Lung (tissue), 11 donors: ENCODE measurements at regions not wholly inside any gene's neighbourhood (a gene's known extent, or its start where the extent isn't known, plus 50 kb on each side); places are given as distances from the start of the nearest gene placed in this dataset.

Source experiments
- ATAC-seq: fragments of 200-7000 bp; cut with Tn5 transposase; one replicate; pipeline ENCODE4 v1.9.1; 2020; ENCODE audit warnings: moderate number of reproducible peaks; ENCODE audit not compliant: insufficient read depth, low FRiP score
- DNase-seq, 3 donors: peaks; one replicate each; pipeline ENCODE4 v3.0.0-alpha.2; 2013 to 2017
- H3K27ac ChIP-seq, 2 donors: one replicate each; pipeline ENCODE4 v1.5.1; 2013; ENCODE audit warnings: mild to moderate bottlenecking in 2 of 2, moderate library complexity in 2 of 2, control low read depth in 1 of 2, inconsistent platforms in 1 of 2, low read depth in 1 of 2, low read length in 1 of 2
- H3K27me3 ChIP-seq, 3 donors: one replicate each; pipeline ENCODE4 v1.5.1; 2013; ENCODE audit warnings: low read length in 2 of 3; ENCODE audit not compliant: control insufficient read depth in 3 of 3, insufficient read depth in 3 of 3
- H3K36me3 ChIP-seq, 4 donors: one replicate each; pipeline ENCODE4 v1.5.1; 2013; ENCODE audit warnings: low read length in 4 of 4, mild to moderate bottlenecking in 1 of 4, moderate library complexity in 1 of 4; ENCODE audit not compliant: control insufficient read depth in 4 of 4, insufficient read depth in 4 of 4
- H3K4me1 ChIP-seq, 5 donors: one replicate each; pipeline ENCODE4 v1.5.1; 2013; ENCODE audit warnings: low read length in 5 of 5, mild to moderate bottlenecking in 2 of 5, moderate library complexity in 1 of 5; ENCODE audit not compliant: control insufficient read depth in 5 of 5, insufficient read depth in 5 of 5
- H3K4me3 ChIP-seq: one replicate; pipeline ENCODE4 v1.5.1; 2013; ENCODE audit warnings: mild to moderate bottlenecking, control low read depth, moderate library complexity
- H3K9ac ChIP-seq, 2 donors: one replicate each; pipeline ENCODE4 v1.5.1; 2013; ENCODE audit warnings: low read length in 2 of 2, control low read depth in 1 of 2; ENCODE audit not compliant: insufficient read depth in 1 of 2
- H3K9me3 ChIP-seq, 4 donors: one replicate each; pipeline ENCODE4 v1.5.1; 2013; ENCODE audit warnings: low read length in 3 of 4, mild to moderate bottlenecking in 1 of 4, moderate library complexity in 1 of 4; ENCODE audit not compliant: control insufficient read depth in 4 of 4, insufficient read depth in 3 of 4
- WGBS, 2 donors: extraction: QIAGEN DNeasy Blood & Tissue Kit; methylation state at CpG; one replicate each; pipeline ENCODE4 v1.1.7; 2013; 5-methylcytosine and 5-hydroxymethylcytosine counted together
- TF ChIP-seq, protein P1 (sequence below): IDR thresholded peaks from 2 replicates; pipeline ENCODE4 v1.5.1; 2012; ENCODE audit warnings: mild to moderate bottlenecking; ENCODE audit errors: control extremely low read depth, extremely low read depth
- donor health status: control.
- donor health status: control.
- donor health status: Bipolar disorder and iron deficiency.
- donor health status: healthy.
- donor health status: DM: yes; HTN: yes; CAD: no.

GRCh38 chr17:54015734-54016133, 193.0 kb downstream of the KIF2B start:
- no peak overlapping the region for H3K9ac ChIP-seq
- 90 to 91% methylated on average over 2 of the region's 2 CpGs for WGBS, 2 donors
- no peak overlapping the region for H3K27ac ChIP-seq
- TF ChIP-seq, protein P1, sequence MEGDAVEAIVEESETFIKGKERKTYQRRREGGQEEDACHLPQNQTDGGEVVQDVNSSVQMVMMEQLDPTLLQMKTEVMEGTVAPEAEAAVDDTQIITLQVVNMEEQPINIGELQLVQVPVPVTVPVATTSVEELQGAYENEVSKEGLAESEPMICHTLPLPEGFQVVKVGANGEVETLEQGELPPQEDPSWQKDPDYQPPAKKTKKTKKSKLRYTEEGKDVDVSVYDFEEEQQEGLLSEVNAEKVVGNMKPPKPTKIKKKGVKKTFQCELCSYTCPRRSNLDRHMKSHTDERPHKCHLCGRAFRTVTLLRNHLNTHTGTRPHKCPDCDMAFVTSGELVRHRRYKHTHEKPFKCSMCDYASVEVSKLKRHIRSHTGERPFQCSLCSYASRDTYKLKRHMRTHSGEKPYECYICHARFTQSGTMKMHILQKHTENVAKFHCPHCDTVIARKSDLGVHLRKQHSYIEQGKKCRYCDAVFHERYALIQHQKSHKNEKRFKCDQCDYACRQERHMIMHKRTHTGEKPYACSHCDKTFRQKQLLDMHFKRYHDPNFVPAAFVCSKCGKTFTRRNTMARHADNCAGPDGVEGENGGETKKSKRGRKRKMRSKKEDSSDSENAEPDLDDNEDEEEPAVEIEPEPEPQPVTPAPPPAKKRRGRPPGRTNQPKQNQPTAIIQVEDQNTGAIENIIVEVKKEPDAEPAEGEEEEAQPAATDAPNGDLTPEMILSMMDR = no peak
- no peaks in the 10 kb centered on the region for H3K9me3 ChIP-seq
- no peak for DNase-seq
- no peaks in the 10 kb centered on the region for H3K4me1 ChIP-seq
- no peak overlapping the region for H3K4me3 ChIP-seq
- H3K27me3 ChIP-seq = no peaks in the 10 kb centered on the region
- ATAC-seq = no peak
- H3K36me3 ChIP-seq = no peaks in the 10 kb centered on the region

- H3K27me3 ChIP-seq = no peaks in the 10 kb centered on the region
- no peaks in the 10 kb centered on the region for H3K4me1 ChIP-seq
- H3K27ac ChIP-seq = no peak overlapping the region
- DNase-seq = no peak
- H3K4me3 ChIP-seq = no peak overlapping the region
- TF ChIP-seq, protein P1 = no peak
- no peak overlapping the region for H3K9ac ChIP-seq
- no peak for ATAC-seq
- H3K36me3 ChIP-seq = no peaks in the 10 kb centered on the region
- WGBS, 2 donors = 97 to 100% methylated on average over 1 of the region's 1 CpG
- no peaks in the 10 kb centered on the region for H3K9me3 ChIP-seq
These were observed 198.7 kb downstream of the KIF2B start for GRCh38 chr17:54021418-54021817.

DNA sequence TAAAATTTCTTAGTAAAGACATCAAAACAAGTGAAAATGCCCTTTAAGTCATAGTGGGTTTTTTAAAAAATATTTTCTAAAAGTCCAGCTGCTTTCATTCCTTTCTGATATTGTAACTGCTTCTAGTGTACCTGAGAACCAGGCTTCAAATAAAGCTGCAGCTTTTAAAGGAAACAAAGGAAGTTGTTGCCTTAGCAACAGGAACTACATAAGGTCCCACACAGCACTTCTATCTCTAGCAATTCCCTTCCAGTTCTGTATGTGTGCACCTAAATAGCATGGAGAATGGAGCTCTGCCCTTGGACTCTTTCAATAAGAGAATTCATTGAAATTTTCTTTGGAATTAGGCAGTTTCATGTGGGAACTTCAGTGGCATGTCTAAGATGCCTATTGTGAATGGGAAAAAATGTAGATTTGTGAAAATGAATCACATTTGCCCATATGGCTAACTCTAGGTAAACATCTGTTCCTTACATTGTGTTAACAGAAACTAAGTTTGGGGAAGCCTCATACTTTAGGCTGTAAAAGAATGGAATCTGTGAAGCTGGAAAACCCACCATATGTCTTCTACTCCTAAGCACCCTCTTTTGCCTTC, 206.4 kb downstream of the KIF2B start:
- Histone ChIP-seq H3K4me1 (peaks cover 0 to 2% (median 0%) of the 10 kb centered on the region in 5 donors), H3K27me3 (no peaks in the 10 kb centered on the region), H3K36me3 (no peaks in the 10 kb centered on the region), H3K9me3 (peaks cover 0 to 3% (median 0%) of the 10 kb centered on the region in 4 donors), H3K27ac (no peak overlapping the region), H3K4me3 (no peak overlapping the region), H3K9ac (no peak overlapping the region)
- DNase-seq (peak in 1 of 3 donors; percentile 25), ATAC-seq (no peak)
- TF ChIP-seq, protein P1 = no peak

- H3K9ac ChIP-seq = no peak overlapping the region
- DNase-seq = peak; percentile 86 to 90 (median 89)
- ATAC-seq = no peak
- H3K4me1 ChIP-seq = peaks cover 0 to 2% (median 0%) of the 10 kb centered on the region in 5 donors
- no peak overlapping the region for H3K4me3 ChIP-seq
- no peak overlapping the region for H3K27ac ChIP-seq
- H3K36me3 ChIP-seq = no peaks in the 10 kb centered on the region
- TF ChIP-seq, protein P1 = no peak
- 64 to 76% methylated on average over 5 of the region's 5 CpGs for WGBS, 2 donors
- H3K9me3 ChIP-seq = peaks cover 0 to 3% (median 0%) of the 10 kb centered on the region in 4 donors
- H3K27me3 ChIP-seq = no peaks in the 10 kb centered on the region
These were observed 207.3 kb downstream of the KIF2B start for GRCh38 chr17:54029986-54030385.
